Adrenal gland (tissue), 9 donors: ENCODE measurements at regions not wholly inside any gene's neighbourhood (a gene's known extent, or its start where the extent isn't known, plus 50 kb on each side); places are given as distances from the start of the nearest gene placed in this dataset.

Experiments
- DNase-seq, 7 donors: peaks; one replicate each; pipeline ENCODE4 v3.0.0-alpha.2; 2019 to 2020
- H3K27ac ChIP-seq, 5 donors: fragments of 200-600 bp; sonication (generic) in 4 of 5; 1 replicate in 3 of 5; 2 replicates in 2 of 5; pipeline versions ENCODE4 v1.5.1 to v1.8.0; 2016 to 2020; ENCODE audit warnings: mild to moderate bottlenecking in 1 of 5
- H3K27me3 ChIP-seq: fragments of 200-600 bp; 2 replicates; pipeline ENCODE4 v1.8.0; 2021
- H3K36me3 ChIP-seq, 2 donors: fragments of 200-600 bp; replicated peaks in 1 of 2; 1 replicate in 1 of 2; 2 replicates in 1 of 2; pipeline versions ENCODE4 v1.5.1 to v1.8.0; 2018 to 2022
- H3K4me1 ChIP-seq, 2 donors: fragments of 200-600 bp; replicated peaks in 1 of 2; 1 replicate in 1 of 2; 2 replicates in 1 of 2; pipeline versions ENCODE4 v1.5.1 to v1.8.0; 2018 to 2021
- H3K4me3 ChIP-seq, 4 donors: fragments of 200-600 bp; sonication (generic) in 3 of 4; one replicate each; pipeline ENCODE4 v1.5.1; 2016 to 2018
- H3K9me3 ChIP-seq, 3 donors: fragments of 200-600 bp; sonication (generic) in 1 of 3; replicated peaks in 1 of 3; 1 replicate in 2 of 3; 2 replicates in 1 of 3; pipeline versions ENCODE4 v1.5.1 to v1.8.0; 2016 to 2021
- POLR2A ChIP-seq, 2 donors: fragments of 450-650 bp; IDR thresholded peaks; one replicate each; pipeline ENCODE4 v1.6.1; 2017; ENCODE audit warnings: antibody characterized with exemption in 2 of 2, mild to moderate bottlenecking in 2 of 2, moderate library complexity in 1 of 2
- WGBS, 4 donors: extraction: QIAGEN DNeasy Blood & Tissue Kit in 2 of 4; methylation state at CpG; one replicate each; pipeline versions ENCODE4 v1.1.5 to v1.1.7; 2013 to 2017; 5-methylcytosine and 5-hydroxymethylcytosine counted together
- intact Hi-C, 2 donors: fragments of 100-400 bp; cut with DNase I; formaldehyde crosslinking; loops; one replicate each; pipeline versions ENCODE4 v1.14.1 to v1.15.0; 2022 to 2023
- TF ChIP-seq, protein P1 (sequence below), 6 experiments: fragments of 450-650 bp in 4 of 6; fragments of 200-600 bp in 2 of 6; sonication (generic) in 1 of 6; IDR thresholded peaks; 1 replicate in 5 of 6; 2 replicates in 1 of 6; pipeline versions ENCODE4 v1.5.1 to v1.8.0; 2016 to 2021; ENCODE audit warnings: antibody characterized with exemption in 6 of 6, mild to moderate bottlenecking in 2 of 6, moderate library complexity in 1 of 6
- donor health status: healthy with polysubstance abuse.
- donor health status: Bipolar disorder and iron deficiency.
- donor health status: DM: yes; HTN: yes; CAD: no.
- donor health status: DM: no; HTN: no; CAD: no.
- donor health status: DM: no; HTN: no; CAD: no.

GRCh38 chr6:50924758-50925157, 106.1 kb downstream of the TFAP2B start:
- Histone ChIP-seq H3K36me3 (no peaks in the 10 kb centered on the region), H3K9me3 (no peaks in the 10 kb centered on the region), H3K27ac (no peak overlapping the region), H3K4me3 (no peak overlapping the region), H3K4me1 (no peaks in the 10 kb centered on the region), H3K27me3 (no peaks in the 10 kb centered on the region)
- 18 to 32% (median 24%) methylated on average over 3 of the region's 3 CpGs for WGBS, 4 donors
- intact Hi-C loops = no loop called here
- no peak for TF ChIP-seq POLR2A (IDR thresholded peaks at IDR 0.05)
- TF ChIP-seq, protein P1, sequence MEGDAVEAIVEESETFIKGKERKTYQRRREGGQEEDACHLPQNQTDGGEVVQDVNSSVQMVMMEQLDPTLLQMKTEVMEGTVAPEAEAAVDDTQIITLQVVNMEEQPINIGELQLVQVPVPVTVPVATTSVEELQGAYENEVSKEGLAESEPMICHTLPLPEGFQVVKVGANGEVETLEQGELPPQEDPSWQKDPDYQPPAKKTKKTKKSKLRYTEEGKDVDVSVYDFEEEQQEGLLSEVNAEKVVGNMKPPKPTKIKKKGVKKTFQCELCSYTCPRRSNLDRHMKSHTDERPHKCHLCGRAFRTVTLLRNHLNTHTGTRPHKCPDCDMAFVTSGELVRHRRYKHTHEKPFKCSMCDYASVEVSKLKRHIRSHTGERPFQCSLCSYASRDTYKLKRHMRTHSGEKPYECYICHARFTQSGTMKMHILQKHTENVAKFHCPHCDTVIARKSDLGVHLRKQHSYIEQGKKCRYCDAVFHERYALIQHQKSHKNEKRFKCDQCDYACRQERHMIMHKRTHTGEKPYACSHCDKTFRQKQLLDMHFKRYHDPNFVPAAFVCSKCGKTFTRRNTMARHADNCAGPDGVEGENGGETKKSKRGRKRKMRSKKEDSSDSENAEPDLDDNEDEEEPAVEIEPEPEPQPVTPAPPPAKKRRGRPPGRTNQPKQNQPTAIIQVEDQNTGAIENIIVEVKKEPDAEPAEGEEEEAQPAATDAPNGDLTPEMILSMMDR (IDR thresholded peaks at IDR 0.05) = no peak
- no peak for DNase-seq

GRCh38 chr6:50925548-50925947, 106.9 kb downstream of the TFAP2B start:
- H3K4me3 ChIP-seq = no peak overlapping the region
- intact Hi-C loops = no loop called here
- no peak for TF ChIP-seq POLR2A (IDR thresholded peaks at IDR 0.05)
- TF ChIP-seq, protein P1 (IDR thresholded peaks at IDR 0.05) = no peak
- DNase-seq = no peak
- no peaks in the 10 kb centered on the region for H3K36me3 ChIP-seq
- no peaks in the 10 kb centered on the region for H3K27me3 ChIP-seq
- no peaks in the 10 kb centered on the region for H3K9me3 ChIP-seq
- no peaks in the 10 kb centered on the region for H3K4me1 ChIP-seq
- no peak overlapping the region for H3K27ac ChIP-seq

DNA sequence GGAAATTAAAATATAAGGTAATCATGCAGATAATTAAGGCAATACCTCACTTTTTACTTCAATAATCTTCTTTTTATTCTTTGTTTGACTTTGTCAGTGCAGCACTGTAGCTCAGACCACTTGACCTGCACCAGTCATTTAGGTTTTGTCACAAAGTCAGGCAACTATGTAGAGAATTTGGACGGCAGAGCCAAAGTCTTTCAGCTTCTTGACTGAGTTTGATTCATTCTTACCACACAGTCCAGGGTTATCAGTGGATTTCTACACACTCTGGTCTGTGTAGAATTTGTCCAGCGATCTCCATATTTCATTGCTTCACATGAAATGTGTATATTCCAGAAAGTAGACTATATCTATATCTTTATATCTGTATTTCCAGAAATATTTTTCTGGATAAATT, 107.3 kb downstream of the TFAP2B start:
- no peak overlapping the region for H3K27ac ChIP-seq
- TF ChIP-seq, protein P1 (IDR thresholded peaks at IDR 0.05) = no peak
- TF ChIP-seq POLR2A (IDR thresholded peaks at IDR 0.05) = no peak
- H3K4me1 ChIP-seq = no peaks in the 10 kb centered on the region
- no peak overlapping the region for H3K4me3 ChIP-seq
- DNase-seq = no peak
- H3K9me3 ChIP-seq = no peaks in the 10 kb centered on the region
- no peaks in the 10 kb centered on the region for H3K27me3 ChIP-seq
- no peaks in the 10 kb centered on the region for H3K36me3 ChIP-seq
- 39 to 54% (median 43%) methylated on average over 2 of the region's 2 CpGs for WGBS, 4 donors
- intact Hi-C loops = no loop called here

DNA sequence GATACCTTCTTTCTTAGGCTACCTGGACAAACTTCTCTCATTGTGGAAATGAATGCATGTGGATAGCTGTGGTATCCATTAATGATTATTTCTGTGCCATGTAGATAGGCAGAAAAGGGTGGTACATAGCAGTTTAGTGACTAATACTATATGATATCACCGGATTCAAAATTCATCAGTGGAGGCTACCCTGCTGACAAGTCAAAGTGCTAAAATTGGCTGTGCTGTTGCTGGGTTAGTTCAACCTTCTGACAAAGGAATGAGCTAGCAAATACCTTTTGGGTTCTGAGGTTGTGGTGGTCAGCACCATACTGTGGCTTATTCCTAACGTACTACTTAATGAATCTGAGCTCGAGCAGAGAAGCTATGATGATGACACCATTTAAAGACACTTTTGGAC, 109.1 kb downstream of the TFAP2B start:
- Histone ChIP-seq H3K27me3 (no peaks in the 10 kb centered on the region), H3K4me3 (no peak overlapping the region), H3K4me1 (no peaks in the 10 kb centered on the region), H3K9me3 (no peaks in the 10 kb centered on the region), H3K36me3 (no peaks in the 10 kb centered on the region), H3K27ac (no peak overlapping the region)
- WGBS, 4 donors = 58 to 72% (median 67%) methylated on average over 3 of the region's 3 CpGs
- no peak for DNase-seq
- TF ChIP-seq, protein P1 (IDR thresholded peaks at IDR 0.05) = no peak
- no peak for TF ChIP-seq POLR2A (IDR thresholded peaks at IDR 0.05)
- intact Hi-C loops = no loop called here
